ENCODE measurements at regions not wholly inside any gene's neighbourhood (a gene's known extent, or its start where the extent isn't known, plus 50 kb on each side); places are given as distances from the start of the nearest gene placed in this dataset.

DNA sequence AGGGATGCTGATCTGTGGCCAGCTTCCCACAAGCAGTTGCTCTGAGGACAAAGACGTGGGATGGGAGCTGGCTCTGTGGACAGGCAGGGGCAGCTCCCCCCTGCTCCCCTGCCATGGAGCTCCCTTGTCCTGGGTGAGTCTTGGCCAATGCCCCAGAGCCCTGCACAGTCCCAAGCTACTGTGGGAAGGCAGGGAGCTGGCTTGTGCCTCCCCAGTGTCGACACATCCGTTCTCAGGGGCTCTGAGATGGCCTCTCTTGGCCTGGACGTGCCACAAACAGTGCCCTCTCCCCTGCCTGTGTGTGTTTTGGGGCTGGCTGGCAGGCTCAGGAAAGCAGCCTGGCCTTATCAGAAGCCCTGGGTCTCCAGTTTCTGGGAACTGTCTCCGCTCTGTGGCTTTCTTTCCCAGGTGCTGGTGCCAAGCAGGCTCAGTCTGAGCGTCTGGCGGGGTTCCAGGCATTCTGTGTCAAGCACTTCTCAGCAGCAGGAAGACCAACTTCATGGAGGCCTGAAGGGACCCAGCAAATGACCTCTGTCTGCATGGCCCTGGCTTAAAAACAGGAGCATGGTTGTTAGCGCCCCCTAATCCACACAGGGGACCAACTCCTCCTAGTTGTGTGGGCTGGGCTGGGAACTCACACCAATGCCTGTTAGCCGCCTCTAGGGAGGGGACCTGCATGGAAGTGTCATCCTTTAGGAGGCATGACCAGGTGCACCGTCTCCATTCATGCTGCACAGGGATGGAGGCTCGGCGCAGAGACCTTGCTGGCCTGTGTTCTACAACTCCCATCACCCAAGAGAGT lies 375.2 kb downstream of the RPS24 start:
- Histone ChIP-seq H3K36me3 (ENCODE audit: low read depth) (no peaks in the 10 kb centered on the region), H3K27ac (ENCODE audit: poor library complexity, severe bottlenecking) (no peak overlapping the region), H3K27me3 (ENCODE audit: insufficient read depth, poor library complexity, severe bottlenecking) (no peaks in the 10 kb centered on the region), H3K4me3 (ENCODE audit: severe bottlenecking) (no peak overlapping the region), H3K4me1 (ENCODE audit: insufficient read depth, poor library complexity, severe bottlenecking) (no peaks in the 10 kb centered on the region), H3K9me3 (ENCODE audit: severe bottlenecking) (no peaks in the 10 kb centered on the region)
- DNase-seq (ENCODE audit: low spot score) (no peak), ATAC-seq (ENCODE audit: low read depth) (no peak)
- TF ChIP-seq, protein P1, sequence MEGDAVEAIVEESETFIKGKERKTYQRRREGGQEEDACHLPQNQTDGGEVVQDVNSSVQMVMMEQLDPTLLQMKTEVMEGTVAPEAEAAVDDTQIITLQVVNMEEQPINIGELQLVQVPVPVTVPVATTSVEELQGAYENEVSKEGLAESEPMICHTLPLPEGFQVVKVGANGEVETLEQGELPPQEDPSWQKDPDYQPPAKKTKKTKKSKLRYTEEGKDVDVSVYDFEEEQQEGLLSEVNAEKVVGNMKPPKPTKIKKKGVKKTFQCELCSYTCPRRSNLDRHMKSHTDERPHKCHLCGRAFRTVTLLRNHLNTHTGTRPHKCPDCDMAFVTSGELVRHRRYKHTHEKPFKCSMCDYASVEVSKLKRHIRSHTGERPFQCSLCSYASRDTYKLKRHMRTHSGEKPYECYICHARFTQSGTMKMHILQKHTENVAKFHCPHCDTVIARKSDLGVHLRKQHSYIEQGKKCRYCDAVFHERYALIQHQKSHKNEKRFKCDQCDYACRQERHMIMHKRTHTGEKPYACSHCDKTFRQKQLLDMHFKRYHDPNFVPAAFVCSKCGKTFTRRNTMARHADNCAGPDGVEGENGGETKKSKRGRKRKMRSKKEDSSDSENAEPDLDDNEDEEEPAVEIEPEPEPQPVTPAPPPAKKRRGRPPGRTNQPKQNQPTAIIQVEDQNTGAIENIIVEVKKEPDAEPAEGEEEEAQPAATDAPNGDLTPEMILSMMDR (IDR thresholded peaks at IDR 0.05; ENCODE audit: poor library complexity, severe bottlenecking): no peak

DNA sequence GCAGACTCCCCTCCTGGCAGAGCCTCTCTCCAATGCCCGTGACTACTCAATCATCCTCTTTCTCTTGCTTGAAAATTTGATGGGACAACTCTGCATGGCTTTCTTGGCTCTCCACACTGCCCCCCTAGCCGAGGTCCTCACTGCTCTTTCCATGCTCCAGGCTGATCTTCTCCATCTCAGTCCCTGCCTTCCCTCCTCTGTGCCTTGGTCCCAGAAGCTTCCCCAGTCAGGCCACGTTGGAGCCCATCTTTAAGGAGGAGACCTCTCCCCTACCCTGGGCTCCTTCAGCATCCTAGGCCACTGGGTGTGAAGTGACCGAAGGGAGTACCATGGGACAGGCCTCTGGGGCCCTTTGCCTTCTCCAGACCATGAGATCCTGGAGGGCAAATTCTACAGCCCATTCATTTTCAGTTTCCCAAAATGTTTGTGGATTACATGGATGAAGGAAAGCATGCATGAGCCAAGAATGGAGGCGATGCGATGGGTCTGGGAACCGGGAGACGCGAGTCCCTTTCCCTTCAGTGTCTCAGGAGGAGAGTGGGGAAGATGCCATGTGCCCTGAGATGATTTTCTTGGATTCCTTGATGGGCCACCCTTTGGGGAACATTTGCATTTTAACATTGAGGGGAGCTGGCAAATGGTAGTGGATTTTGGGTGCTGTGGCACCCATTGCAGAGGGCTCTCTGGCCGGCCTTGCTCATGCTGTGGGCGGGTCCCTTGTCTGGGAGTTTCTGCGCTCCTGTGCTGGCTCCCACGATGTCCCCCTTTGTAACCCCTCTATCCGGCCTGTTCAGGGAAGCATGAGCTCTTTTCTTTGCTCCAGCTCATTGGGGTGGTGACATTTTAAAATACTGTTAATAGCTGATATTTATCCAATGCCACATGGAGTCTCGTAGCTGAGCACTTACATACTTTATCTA lies 376.6 kb downstream of the RPS24 start:
- TF ChIP-seq, protein P1 (IDR thresholded peaks at IDR 0.05; ENCODE audit: poor library complexity, severe bottlenecking): no peak
- Histone ChIP-seq H3K9me3 (ENCODE audit: severe bottlenecking) (no peaks in the 10 kb centered on the region), H3K4me3 (ENCODE audit: severe bottlenecking) (no peak overlapping the region), H3K36me3 (ENCODE audit: low read depth) (no peaks in the 10 kb centered on the region), H3K27ac (ENCODE audit: poor library complexity, severe bottlenecking) (no peak overlapping the region), H3K27me3 (ENCODE audit: insufficient read depth, poor library complexity, severe bottlenecking) (no peaks in the 10 kb centered on the region), H3K4me1 (ENCODE audit: insufficient read depth, poor library complexity, severe bottlenecking) (no peaks in the 10 kb centered on the region)
- ATAC-seq (ENCODE audit: low read depth) (no peak), DNase-seq (ENCODE audit: low spot score) (no peak)

DNA sequence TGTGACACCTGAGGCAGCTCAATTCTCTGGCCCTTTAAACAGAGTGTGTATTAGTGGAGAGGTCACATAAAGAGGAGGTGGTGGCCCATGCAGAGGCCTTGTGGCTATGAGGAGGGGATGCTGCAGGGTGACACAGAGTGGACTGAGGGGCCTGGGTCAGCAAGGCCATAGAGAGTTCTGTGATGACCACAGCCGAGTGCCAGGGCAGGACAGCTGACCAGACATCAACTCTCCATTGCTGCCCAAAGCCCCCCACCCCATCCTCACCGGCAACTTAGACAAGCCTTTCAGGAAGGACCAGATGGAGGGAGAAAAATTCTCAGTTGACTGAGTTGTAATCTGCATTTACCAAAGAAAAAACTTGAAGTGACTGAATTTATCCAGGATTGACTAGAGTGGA lies 378.1 kb downstream of the RPS24 start:
- ATAC-seq (ENCODE audit: low read depth) (no peak), DNase-seq (ENCODE audit: low spot score) (no peak)
- H3K4me3 ChIP-seq (ENCODE audit: severe bottlenecking): no peak overlapping the region
- H3K27me3 ChIP-seq (ENCODE audit: insufficient read depth, poor library complexity, severe bottlenecking): no peaks in the 10 kb centered on the region
- H3K36me3 ChIP-seq (ENCODE audit: low read depth): no peaks in the 10 kb centered on the region
- H3K9me3 ChIP-seq (ENCODE audit: severe bottlenecking): no peaks in the 10 kb centered on the region
- TF ChIP-seq, protein P1 (IDR thresholded peaks at IDR 0.05; ENCODE audit: poor library complexity, severe bottlenecking): no peak
- H3K27ac ChIP-seq (ENCODE audit: poor library complexity, severe bottlenecking): no peak overlapping the region
- no peaks in the 10 kb centered on the region for H3K4me1 ChIP-seq (ENCODE audit: insufficient read depth, poor library complexity, severe bottlenecking)

DNA sequence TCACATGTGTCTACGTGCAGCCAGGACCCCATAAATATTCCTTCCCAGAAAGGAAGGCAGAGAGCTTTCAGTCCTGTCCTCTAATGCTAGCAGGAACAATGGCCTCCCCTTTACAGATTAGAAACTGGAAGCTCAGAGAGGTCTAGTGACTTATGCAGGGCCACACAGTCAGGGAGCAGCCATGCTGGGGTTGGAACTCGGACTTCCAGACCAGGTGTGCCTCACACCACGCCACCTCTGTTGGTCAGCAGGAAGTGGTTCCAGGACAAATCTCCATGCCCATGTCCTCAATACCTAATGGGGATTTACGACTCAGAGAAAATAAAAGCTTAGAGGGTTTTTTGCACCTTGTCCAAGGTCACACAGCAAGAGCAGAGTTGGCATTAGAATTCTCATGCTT lies 378.9 kb downstream of the RPS24 start:
- Histone ChIP-seq H3K27ac (ENCODE audit: poor library complexity, severe bottlenecking) (no peak overlapping the region), H3K9me3 (ENCODE audit: severe bottlenecking) (no peaks in the 10 kb centered on the region), H3K36me3 (ENCODE audit: low read depth) (no peaks in the 10 kb centered on the region), H3K4me3 (ENCODE audit: severe bottlenecking) (no peak overlapping the region), H3K27me3 (ENCODE audit: insufficient read depth, poor library complexity, severe bottlenecking) (no peaks in the 10 kb centered on the region), H3K4me1 (ENCODE audit: insufficient read depth, poor library complexity, severe bottlenecking) (no peaks in the 10 kb centered on the region)
- DNase-seq (ENCODE audit: low spot score): no peak
- no peak for ATAC-seq (ENCODE audit: low read depth)
- TF ChIP-seq, protein P1 (IDR thresholded peaks at IDR 0.05; ENCODE audit: poor library complexity, severe bottlenecking): no peak
